SIG-M5 treated with dmso at 0.1 percent for 504 hours (cell line): ENCODE measurements at regions not wholly inside any gene's neighbourhood (a gene's known extent, or its start where the extent isn't known, plus 50 kb on each side); places are given as distances from the start of the nearest gene placed in this dataset.

Experiments used
- DNase-seq: peaks from one replicate; lab custom pipeline; 2025; ENCODE audit not compliant: unreplicated experiment; lab: John Stamatoyannopoulos, UW

- no peak for DNase-seq
These were observed 273.9 kb upstream of the ZMIZ1 start for GRCh38 chr10:78794736-78795455.

DNA sequence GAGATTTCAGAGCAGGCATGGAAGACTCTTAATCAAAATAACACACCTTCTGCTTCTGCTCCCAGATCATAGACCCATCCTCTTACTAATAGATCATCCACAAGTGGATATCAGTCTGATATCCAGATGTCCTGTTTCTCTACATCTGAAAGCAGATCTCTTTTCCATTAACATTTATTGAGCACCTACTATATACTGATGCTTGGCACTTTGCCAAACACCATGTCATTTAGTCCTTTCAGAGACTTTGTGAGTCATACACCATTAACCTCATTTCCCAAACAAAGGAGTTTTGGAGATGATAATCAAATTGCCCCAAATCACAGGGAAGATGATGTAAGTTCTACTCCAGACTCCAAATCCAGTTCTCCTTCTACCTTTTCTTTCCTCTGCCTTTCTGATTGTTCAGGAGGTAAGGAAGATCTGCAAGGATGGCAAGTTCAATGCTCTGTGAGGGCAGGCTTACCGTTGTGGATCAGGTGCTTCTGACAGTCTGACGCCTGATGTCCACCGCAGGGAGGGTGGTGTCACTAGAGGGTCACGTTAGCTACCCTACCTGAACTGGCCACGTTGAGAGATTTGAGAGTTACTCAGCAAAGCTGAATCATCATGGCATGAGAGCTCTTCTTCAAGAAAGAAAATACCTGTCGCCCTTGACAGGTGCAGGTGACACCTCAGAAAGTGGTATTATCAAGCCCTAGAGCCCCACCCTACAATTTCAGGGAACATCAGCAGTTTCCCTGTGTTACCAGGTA, 269.6 kb upstream of the ZMIZ1 start:
- DNase-seq, result no peak

- no peak for DNase-seq
These were observed 268.8 kb upstream of the ZMIZ1 start for GRCh38 chr10:78800006-78800405.

DNA sequence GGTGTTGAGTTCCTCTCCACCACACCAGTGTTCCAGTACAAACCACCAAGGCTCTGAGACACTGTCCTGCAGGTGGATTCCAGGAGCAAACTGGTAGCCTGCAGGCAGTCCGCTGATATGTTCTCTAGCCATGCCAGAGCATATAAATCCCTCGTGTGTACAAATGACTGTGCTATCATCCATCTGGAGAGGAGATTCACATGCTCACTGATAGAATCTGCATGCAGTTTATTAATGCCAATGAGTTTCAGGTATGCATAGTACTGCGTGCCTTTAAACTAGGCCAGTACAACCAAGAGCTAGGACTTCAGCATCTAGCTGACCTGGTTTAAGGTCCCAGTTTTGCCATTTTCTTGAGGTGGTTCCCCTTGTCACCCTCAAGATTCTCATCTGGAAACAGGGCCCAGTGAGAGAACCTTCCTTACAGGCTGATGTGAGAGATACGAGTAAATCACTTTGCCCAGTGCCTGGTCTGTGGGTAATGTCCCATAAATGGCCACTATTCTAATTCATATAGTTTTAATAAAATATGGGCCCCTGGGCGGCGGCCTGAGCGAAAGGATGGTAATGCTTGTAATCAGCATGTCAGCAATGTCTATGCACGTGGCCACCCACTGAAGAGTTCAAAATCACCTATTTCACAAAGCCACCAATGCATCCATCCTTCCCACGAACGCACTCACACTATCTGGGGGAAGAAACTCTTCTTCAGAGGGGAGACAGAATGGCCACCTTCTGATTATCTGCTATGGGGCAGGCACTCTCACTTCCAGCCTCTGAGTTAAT, 268.0 kb upstream of the ZMIZ1 start:
- DNase-seq, result no peak

DNA sequence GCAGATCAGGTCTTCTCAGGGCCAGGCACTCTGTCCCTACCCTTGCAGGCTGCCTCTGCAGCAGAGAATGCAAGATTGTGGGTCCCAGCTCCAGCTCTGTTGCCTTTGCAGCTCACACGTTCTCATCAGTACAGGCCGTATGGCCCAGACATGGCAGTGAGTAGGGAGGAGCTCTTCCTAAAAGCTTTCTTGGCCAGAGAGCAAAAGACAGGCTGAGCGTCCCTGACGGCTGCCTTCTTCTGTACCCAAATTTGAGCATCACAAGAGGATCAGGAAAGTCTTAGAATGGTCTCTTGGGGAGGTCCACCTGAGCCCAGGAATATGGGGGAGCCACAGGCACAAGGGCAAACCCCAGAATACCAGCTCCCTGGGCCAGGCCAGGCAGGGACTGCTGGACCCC, 266.3 kb upstream of the ZMIZ1 start:
- DNase-seq, result no peak

- DNase-seq, result no peak
These were observed 265.9 kb upstream of the ZMIZ1 start for GRCh38 chr10:78802866-78803265.

DNA sequence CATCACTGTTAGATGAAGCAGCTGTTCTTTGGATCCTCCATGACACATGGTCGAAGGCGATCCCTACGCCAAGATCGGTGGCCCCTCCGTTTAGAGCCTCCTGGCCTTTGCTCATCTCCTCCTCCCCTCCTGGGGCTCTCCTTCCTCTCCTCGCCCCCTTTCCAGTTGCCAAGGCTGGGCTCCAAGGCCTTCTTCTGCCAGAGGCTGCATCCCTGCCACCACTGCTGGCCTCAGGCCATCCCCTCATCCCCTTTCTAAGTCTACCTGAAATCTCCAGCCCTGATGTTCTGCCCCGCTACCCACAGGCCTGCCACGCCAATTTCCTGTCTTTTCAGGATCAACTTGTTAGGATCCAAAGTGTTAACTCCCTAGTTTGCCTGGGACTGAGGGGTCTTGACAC, 265.1 kb upstream of the ZMIZ1 start:
- no peak for DNase-seq

GRCh38 chr10:78804411-78805032, 264.2 kb upstream of the ZMIZ1 start:
- DNase-seq, result no peak

DNA sequence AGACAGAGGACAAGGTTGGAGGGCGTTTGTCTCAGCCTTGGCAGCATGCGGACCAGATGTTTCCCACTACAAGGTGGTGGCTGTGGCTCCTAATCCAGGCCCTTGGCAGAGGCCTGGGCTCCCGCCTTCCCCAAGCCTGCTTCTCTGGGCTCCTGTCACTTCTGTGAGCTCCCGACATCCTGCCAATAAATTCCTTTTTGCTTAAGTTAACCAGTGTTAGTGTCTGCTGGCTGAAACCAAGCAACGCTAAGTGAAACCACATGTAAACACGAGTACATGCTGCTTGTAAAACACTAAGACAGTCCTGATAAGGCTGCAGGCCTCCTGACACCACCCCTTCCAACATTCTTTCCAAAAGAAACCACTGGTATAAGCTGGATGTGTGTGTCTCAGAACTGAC, 263.6 kb upstream of the ZMIZ1 start:
- no peak for DNase-seq

DNA sequence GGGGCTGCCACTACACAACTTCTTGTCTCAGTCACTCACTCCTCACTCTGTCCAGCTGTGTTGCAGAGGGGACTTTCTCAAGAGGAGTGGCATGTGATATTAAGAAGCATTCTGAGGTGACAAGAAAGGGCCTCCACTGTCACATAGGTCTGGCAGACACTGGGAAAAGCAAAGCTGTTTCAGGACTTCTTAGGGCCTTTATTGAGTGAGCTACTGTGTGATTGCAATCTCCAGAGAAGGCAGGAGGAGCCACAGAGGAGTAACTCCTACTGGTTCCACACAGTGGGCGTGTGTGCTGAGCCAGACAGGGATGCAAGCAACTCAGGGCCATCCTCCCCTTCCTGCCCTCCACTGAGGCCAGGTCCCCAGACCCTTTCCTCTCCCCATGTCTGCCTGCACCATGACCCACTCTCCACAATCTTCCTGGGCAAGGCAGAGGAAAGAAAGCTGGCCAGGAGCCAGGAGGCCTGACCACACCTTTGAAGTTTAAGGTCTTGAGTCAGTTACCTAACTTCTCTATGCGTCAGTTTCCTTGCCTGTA, 262.0 kb upstream of the ZMIZ1 start:
- no peak for DNase-seq

GRCh38 chr10:78807504-78808203, 261.1 kb upstream of the ZMIZ1 start:
- no peak for DNase-seq

DNA sequence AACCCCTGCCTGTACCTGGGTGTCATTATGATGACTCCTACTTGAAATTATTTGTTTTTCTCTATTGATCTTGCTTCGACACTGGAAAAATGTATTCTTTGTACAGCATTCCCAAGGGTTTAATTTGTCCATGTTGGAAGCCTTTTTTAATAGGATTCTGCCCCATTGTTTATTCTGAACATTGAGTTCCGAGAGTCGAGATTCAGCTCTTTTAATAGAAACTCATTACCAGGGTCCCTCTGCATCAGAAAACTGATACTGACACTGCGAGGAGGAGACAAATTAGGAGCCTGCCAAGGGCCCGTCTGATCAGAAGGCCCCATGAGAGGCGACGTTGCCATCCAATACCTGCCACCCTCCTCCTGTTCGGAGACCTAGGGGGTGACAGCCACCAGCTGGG, 260.5 kb upstream of the ZMIZ1 start:
- no peak for DNase-seq

GRCh38 chr10:78808736-78809367, 259.9 kb upstream of the ZMIZ1 start:
- no peak for DNase-seq

GRCh38 chr10:78811174-78811573, 257.6 kb upstream of the ZMIZ1 start:
- DNase-seq, result no peak

DNA sequence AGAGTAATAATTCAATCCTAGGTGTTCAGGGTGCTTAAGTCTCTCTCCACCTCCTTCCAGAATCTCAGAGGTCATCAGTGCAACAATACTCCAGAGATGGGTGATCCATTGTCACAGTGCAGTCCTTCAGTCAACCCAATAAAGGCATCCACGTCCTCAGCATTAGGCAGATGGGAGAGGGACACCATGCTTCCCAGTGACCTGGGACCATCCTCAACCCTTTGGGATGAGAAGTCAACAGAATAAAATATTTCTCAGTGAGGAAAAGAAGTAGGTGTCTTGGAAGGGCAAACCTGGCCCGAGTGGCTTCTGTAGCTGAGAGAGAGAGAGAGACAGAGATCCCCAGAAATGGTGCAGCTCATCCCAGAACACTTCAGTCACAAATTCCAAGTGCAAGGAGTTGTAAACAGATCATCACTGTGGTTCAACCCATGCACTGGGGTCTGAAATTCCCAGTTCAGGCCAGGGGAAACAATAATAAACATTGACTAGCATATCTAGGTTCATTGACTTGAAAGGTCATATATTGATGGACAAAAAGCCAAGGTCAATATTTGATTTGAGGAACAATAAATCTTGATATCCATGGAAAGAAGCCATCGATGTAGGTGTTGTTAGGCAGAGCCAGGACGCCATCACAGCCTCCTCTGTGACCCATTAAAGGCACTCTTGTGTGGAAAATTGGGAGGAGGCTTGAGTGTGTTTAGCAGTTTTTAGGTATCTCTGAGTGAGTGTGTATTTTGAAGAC, 256.0 kb upstream of the ZMIZ1 start:
- no peak for DNase-seq

DNA sequence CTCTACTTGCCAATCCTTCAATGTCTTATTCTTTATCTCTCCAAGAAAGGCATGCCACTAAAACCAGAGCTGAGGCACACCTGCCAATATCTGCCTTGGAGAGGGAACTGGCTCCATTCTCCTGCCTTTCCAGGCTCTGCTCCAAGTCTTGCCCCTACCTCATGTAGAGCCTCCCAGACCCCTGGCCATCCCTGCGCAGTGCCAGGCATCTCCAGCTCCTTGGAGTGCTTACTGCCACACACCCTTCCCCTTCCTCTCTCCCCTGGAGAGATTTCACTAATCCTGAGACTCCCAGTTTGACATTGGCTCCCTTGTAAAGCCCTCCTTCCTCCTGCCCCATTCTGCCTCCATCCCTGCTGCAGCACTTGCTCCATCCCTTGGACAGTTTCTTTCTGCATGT, 255.2 kb upstream of the ZMIZ1 start:
- no peak for DNase-seq

GRCh38 chr10:78813998-78814399, 254.8 kb upstream of the ZMIZ1 start:
- DNase-seq, result no peak

DNA sequence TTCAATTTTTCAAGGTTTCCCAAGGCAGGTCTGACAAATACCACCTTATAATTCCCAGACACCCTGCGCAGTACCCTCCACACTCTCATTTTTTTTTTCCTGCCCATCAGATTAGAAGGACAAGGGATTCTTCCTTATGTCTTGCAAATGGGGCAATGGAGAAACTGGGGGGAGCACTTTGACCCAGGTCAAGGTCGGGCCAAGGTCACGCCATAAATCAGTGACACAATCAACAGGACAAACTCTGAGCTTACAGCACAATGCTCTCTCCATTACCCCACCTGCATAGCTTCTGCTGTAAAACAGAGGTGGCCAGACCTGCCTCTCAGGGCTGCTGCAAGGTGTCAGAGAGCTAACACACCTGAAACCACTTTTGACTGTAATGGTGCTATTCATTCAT, 254.4 kb upstream of the ZMIZ1 start:
- no peak for DNase-seq

- no peak for DNase-seq
These were observed 252.9 kb upstream of the ZMIZ1 start for GRCh38 chr10:78815702-78816334.
